ENCODE measurements at regions not wholly inside any gene's neighbourhood (a gene's known extent, or its start where the extent isn't known, plus 50 kb on each side); places are given as distances from the start of the nearest gene placed in this dataset.

DNA sequence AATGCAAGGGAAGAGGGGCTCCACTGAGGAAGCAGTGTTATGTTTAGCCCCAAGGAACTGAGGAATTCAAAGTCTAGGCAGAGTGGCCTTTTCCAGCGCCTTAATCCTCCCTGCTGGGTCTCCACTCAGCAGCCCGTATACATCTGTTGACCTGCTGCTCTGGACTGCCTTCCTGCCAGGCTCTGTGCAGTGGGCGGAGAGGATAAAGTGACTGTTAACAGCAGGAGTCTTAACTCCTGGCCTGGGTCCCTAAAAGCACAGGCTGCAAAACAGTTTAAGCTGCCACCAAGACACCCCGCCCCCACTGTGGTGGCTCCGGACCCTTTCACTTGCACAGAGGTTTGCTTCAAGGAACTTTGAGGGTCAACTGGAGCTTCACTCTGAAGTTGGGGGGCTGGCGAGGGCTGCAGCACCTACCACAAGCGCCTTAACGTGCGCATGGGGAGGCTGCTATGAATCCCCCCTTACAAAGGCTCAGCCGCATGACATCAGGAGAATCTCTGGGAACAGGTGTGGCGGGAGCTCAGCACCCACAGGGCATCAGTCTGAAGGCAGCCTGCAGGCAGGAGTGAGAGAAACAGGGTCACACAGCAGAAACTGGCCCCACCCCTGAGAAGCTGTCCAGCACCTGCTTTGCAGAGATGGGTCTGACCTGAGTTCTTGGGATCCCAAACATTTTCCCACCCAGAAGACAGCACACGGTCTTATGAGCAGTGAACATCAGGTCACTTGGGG is 358.2 kb upstream of the GATB start:
- no CpG with 5 or more reads among the region's 12 CpGs for WGBS (ENCODE audit: extremely low coverage, insufficient read length, low lambda C conversion rate)
- Histone ChIP-seq H3K23me2 (ENCODE audit: insufficient read length, low read depth, low read length, poor library complexity, severe bottlenecking) (no peaks in the 10 kb centered on the region), H2BK20ac (ENCODE audit: low read depth, low read length, poor library complexity, severe bottlenecking) (no peak overlapping the region), H3K14ac (ENCODE audit: insufficient read depth, low read length) (no peak overlapping the region; the same call in 1 of the 2 replicates), H3K9me3 (ENCODE audit: control insufficient read depth, low read depth, low read length) (no peaks in the 10 kb centered on the region), H3K4me2 (ENCODE audit: insufficient read depth, insufficient read length, low read length) (no peak overlapping the region), H2BK15ac (ENCODE audit: low read depth, low read length) (no peak overlapping the region), H4K8ac (replicated peaks; ENCODE audit: insufficient read length, low read depth, low read length) (no peak overlapping the region), H3K4me1 (ENCODE audit: insufficient read depth, low read length) (no peaks in the 10 kb centered on the region), H4K5ac (ENCODE audit: insufficient read length, low read depth, low read length) (no peak overlapping the region), H2AFZ (ENCODE audit: low read length) (no peak overlapping the region), H3K79me1 (ENCODE audit: insufficient read depth, low read depth, low read length, poor library complexity, severe bottlenecking) (no peaks in the 10 kb centered on the region), H2BK5ac (ENCODE audit: insufficient read length, low read length) (no peak overlapping the region), H3K23ac (ENCODE audit: insufficient read length, low read depth, low read length) (no peak overlapping the region), H4K91ac (ENCODE audit: insufficient read length, low read depth, low read length) (no peak overlapping the region), H3K9ac (ENCODE audit: extremely low read depth, insufficient read length, low read length) (no peak overlapping the region), H3K79me2 (ENCODE audit: insufficient read depth, low read length) (no peaks in the 10 kb centered on the region), H2BK12ac (ENCODE audit: insufficient read length, low read depth, low read length) (no peak overlapping the region), H3K4ac (ENCODE audit: low read depth, low read length) (no peak overlapping the region), H3K18ac (ENCODE audit: insufficient read length, low read depth, low read length) (no peak overlapping the region), H3T11ph (ENCODE audit: low read length) (no peak overlapping the region), H3K56ac (ENCODE audit: insufficient read length, low read depth, low read length) (no peak overlapping the region), H4K20me1 (ENCODE audit: control insufficient read depth, insufficient read depth, insufficient read length) (no peaks in the 10 kb centered on the region), H3K27ac (ENCODE audit: insufficient read length, low read depth, low read length) (no peak overlapping the region), H2BK120ac (ENCODE audit: low read depth, low read length, poor library complexity, severe bottlenecking) (no peak overlapping the region), H3K27me3 (ENCODE audit: insufficient read depth, low read length) (no peaks in the 10 kb centered on the region), H2AK5ac (ENCODE audit: insufficient read length, low read length) (no peak overlapping the region)
- TF ChIP-seq, protein P1, sequence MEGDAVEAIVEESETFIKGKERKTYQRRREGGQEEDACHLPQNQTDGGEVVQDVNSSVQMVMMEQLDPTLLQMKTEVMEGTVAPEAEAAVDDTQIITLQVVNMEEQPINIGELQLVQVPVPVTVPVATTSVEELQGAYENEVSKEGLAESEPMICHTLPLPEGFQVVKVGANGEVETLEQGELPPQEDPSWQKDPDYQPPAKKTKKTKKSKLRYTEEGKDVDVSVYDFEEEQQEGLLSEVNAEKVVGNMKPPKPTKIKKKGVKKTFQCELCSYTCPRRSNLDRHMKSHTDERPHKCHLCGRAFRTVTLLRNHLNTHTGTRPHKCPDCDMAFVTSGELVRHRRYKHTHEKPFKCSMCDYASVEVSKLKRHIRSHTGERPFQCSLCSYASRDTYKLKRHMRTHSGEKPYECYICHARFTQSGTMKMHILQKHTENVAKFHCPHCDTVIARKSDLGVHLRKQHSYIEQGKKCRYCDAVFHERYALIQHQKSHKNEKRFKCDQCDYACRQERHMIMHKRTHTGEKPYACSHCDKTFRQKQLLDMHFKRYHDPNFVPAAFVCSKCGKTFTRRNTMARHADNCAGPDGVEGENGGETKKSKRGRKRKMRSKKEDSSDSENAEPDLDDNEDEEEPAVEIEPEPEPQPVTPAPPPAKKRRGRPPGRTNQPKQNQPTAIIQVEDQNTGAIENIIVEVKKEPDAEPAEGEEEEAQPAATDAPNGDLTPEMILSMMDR (conservative IDR thresholded peaks at IDR 0.05), result no peak
- H3K27ac Mint-ChIP-seq, result no peak overlapping the region
- H3K9me3 Mint-ChIP-seq, result peaks cover 3% of the 10 kb centered on the region in 2 experiments; a peak in 3 of 5 replicates
- no peak overlapping the region for H3K4me3 Mint-ChIP-seq
- H3K27me3 Mint-ChIP-seq (ENCODE audit: low read depth), result peaks cover 30% of the 10 kb centered on the region
- H3K36me3 Mint-ChIP-seq (ENCODE audit: insufficient read depth in 1 of 3, low read depth in 3 of 3), result no peaks in the 10 kb centered on the region
- DNase-seq, result no peak
- peaks cover 5 to 12% of the 10 kb centered on the region in 2 experiments; a peak in 2 of 4 replicates for H3K4me1 Mint-ChIP-seq
